Stimulated activated CD4-positive, alpha-beta T cell treated with anti-CD3 and anti-CD28 coated beads, TNF-alpha, amount 100 ng/mL, for 4 hours (primary cell): ENCODE measurements at regions not wholly inside any gene's neighbourhood (a gene's known extent, or its start where the extent isn't known, plus 50 kb on each side); places are given as distances from the start of the nearest gene placed in this dataset.

Experiments used
- DNase-seq, 3 experiments: peaks; one replicate each; pipeline ENCODE4 v3.0.0-alpha.2; 2020; ENCODE audit warnings: low read depth in 3 of 3

DNA sequence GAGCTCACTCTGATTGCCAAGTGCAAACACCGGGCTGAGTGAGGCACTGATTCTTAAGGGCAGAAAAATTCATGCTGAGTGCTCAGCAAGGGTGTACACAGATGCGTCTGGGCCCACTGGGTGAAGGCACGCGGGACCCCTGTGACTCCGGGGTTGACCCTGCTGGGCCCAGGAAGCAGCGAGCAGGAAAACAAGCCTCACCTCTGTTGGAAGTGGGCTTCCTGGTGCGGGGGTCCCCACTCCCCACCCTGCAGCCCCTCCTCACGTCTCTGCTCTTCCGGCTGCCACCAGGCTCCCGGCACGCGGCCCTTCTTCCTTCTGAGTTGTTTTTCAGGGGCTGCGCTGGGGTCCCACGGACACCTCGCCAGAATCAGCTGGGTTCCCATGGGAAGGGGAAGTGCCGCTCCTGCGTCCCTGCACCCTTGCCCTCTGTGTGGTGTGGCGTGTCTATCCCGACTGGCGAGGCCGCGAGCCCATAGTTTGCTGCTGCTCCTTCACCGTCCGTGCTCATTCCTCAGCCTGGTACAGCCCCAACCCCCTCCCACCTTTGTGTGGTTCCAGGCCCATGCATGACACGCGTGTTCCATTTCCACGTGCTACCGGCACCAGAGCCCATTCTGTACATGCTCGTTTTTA, 80.6 kb upstream of the BHLHE23 start:
- no peak for DNase-seq

DNA sequence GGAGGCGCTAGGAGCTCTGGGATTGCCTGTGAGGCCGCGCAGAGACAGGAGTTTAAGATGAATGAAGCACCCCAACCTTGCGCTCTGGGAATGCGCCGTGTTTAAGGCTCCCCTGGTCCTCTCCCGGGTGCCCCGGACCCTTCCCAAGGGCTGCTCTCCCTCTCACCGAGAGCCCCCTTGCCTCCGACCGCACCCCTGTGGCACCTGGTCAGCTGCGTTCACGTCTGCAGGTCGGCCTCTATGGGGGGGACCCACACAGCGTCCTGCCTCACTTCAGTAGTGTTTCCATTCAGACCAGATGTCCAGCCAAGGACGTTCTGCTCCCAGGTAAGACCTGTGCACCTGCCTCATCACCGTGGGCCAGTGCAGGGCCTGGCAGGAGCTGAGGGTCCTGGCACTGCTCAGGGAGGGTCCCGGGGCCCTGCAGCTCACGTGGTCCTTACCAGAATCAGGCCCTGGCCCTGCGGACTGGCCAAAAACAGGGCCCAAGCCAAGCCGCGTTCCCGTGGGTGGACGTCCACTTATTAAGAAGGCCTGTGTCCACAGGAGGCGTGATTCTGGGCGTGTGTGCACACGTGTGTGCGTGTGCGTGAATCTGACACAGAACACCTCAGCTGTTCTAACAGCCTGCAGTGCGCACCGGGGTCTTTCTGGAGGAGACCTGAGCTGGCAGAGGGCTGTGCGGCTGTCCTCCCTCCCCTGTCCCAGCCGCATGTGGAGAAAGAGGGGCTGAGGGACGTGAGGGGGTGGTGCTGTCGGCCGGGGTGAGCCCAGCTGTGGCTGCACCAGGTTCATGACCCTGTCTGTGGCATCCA, 79.9 kb upstream of the BHLHE23 start:
- DNase-seq = no peak

DNA sequence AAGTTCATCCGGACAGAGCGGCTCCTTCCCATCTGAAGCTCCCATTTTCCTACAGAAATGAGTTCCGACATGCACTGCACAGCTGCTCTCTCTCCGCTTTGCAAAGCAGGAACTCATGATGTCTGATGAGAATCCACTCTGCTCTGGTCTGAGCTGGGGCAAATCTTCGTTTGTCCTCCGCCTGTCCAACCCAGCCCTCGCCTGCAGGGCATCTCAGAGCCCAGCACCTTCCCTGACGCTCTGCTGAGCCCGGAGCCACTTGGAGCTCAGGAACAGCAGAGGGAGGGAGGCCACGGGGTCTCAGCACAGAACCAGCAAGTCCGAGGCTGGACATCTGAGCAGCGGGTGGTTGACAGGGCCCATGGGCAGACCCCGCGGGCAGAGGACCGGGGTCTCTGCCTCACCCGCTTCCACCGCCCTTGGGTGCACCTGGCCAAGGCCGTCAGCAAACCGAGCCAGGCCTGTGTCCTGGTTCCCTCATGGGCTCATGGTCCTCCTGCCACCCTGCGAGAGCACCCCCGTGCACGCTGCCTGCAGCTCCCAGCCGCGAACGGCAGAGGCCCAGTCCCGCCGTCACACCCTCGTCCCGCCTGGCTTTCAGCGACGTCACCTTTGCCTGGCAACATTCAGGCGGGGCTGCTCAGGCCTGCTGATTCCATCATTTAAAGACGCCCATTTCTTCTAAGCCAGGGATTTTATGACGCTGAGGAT, 78.5 kb upstream of the BHLHE23 start:
- no peak for DNase-seq

DNA sequence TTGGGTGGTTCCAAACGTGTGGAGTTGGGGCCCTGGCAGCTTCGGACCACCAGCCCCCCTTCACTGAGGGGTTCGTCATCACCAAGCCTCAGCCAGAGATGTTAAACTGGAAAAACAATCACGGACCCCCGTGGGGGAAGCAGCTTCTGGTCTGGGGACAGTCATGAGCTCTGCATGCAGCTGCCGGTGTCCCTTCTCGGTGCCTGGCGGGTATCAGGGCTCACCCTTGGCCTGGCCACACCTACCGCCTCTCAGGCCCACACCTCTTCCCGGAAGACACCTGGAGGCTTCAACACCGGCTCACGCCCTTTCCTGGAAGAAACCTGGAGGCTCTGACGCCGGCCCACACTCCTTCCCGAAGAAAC, 77.8 kb upstream of the BHLHE23 start:
- no peak for DNase-seq

DNA sequence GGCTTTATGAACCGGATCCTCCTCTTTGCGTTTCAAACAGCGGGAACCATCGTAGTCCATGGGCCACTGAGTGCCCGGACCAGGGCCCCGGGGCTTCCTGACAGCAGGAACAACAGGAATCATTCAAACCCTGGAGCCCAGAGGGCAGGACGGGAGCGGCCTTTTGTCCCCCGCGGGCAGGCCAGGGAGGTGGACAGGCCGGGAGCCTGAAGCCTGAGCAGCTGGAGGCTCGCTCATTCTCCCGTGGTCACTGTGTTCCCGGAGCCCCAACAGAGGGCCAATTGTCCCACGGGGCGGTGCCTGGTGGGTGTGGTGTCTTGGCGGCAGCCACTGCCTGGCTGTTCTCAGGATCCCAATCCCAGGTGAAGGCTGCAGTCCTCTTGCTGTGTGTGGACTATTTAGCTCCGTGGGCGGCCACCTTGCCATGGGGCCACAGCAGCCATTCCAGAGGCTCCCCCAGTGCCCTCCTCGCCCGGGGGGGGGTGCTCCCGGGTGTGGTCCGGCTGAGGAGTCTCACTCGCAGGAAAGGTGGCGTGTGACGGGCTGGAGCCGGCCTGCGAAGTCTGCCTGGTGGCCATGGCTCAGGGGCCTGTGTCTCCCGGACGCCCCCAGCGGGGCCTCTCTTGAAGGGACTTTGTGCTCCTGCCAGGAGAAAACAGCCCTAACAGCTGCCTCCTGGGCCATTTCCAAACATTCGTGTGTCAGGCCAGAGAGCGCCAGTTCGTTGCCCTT, 77.2 kb upstream of the BHLHE23 start:
- DNase-seq = no peak

DNA sequence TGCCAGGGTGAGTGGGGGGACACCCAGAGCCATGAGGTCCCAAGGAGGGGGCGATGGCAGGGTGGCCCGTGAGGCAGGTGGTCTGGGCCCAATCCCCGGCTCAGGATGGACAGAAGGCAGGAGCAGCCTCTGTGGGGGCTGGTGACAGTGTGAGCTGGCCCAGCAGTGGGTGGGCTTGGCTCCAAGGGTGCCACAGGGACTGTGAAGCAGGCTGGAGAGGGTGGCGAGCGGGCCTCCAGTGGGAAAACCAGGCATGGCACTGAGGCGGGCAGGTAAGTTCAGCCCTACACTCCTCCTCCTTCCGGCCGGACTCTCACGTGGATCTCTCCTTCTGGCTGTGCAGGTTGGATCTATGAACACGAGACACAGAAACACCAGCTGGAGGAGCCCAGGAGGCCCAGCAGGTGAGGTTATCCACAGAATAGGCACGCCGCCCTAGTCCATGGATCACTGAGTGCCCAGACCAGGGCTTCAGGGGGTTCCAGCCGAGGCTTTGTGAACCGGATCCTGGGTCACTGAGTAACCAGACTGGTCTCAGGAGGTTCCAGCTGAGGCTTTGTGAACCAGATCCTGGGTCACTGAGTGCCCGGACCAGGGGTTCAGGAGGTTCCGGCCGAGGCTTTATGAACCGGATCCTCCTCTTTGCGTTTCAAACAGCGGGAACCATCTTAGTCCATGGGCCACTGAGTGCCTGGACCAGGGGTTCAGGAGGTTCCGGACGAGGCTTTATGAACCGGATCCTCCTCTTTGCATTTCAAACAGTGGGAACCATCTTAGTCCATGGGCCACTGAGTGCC, 76.4 kb upstream of the BHLHE23 start:
- DNase-seq = no peak

DNA sequence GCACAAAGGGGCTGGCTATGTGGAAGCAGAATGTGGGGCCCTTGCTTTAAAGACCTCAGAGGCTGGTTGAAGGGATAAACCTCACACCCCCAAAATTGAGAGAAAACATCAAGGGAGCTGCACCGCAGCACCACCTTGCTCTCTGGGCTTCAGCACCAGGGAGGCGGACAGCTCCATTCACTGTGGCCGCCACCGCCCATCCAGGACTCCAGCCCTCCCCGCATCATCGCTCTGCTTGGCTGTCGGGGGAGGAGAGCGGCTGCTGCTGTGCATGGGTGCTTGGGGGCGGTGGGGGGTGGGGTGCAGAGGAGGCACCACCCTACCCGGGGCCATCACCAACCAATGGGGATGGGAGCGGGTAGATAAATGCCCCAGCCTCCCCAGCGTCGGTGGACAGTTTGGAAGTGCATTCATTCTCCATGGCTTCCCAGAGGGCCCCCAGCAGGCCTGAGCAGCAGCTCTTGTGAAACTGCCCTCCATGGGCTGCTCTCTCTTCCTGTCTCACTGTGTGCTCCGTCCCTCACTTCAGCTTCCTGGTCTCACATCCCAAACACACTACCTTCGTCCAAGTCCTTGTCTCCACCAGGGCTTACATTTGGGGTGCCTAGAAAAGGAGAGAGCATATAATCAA, 75.7 kb upstream of the BHLHE23 start:
- DNase-seq = no peak

DNA sequence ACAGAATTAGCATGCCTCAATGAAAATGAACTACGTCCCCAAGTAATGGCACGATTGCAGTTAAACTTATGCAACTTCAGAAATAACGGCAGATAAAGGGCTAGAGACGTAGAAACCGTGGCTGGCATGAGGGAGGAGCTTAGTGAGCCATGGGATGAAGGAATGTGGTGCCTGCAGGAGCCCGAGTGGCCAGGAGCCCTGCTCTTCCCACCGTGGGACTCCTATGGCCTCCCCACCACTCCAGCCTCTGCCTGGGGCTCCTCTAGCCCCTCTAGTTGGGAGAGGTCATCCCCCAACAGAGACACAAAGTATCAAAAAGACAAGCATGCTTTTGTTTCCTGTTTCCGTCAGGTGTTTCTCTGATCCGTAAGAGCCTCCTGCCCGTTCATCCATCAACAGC, 75.1 kb upstream of the BHLHE23 start:
- DNase-seq = no peak

DNA sequence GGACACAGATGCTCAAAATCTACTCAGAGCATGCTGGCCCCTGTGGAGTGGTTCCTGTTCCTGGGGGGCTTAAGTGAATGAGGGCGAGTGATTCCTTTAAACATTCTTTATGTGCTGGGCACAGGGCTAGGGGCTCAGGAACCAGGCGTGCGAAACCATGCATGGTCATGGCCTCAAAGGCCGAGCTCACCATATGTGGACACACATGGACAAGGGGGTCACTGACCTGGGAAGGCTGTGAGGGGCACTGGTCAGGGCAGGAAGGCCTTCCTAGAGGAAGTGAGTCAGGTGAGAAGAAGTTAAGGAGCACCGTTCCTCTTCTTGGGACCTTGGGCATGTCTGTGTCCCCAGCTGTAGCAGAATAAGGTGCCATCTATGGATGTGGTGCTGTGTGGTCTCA, 74.6 kb upstream of the BHLHE23 start:
- no peak for DNase-seq

DNA sequence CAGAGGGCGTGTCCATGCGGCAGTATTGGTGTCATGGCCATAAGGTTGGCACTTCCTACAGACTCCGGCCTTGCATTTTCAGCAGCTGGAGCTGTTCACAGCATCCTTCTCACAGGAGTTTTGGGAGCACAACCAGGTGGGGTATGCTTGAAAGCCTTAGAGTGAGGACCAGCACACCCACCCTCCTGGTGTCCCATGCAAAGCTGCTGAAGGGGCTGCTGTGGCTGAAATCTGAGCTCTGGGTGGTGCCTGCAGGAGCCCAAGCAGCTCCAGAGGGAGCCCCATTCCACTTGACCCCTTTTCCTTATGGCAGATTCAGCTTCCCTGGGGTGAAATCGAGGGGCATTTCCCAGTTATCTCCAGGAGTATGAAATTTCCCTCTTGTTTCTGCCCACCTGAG, 74.0 kb upstream of the BHLHE23 start:
- no peak for DNase-seq

DNA sequence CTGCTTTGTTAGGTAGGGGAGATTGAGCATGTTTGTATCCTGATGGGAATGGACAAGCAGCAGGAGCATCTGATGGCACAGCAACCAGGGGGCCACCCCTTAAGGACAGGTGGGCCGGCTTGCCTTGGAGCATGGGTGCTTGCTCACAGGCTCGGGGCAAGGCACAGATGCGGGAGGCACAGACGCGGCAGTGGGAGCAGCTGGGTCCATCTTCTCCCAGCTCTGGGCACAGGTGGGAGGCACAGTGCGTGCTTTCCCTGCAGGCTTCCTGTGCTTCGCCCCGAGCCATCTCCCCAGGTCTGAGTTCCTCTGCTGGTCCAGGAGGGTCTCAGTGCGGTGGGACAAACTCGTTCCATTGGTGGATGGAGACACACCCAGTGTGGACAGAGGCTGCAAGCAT, 73.6 kb upstream of the BHLHE23 start:
- DNase-seq = no peak

DNA sequence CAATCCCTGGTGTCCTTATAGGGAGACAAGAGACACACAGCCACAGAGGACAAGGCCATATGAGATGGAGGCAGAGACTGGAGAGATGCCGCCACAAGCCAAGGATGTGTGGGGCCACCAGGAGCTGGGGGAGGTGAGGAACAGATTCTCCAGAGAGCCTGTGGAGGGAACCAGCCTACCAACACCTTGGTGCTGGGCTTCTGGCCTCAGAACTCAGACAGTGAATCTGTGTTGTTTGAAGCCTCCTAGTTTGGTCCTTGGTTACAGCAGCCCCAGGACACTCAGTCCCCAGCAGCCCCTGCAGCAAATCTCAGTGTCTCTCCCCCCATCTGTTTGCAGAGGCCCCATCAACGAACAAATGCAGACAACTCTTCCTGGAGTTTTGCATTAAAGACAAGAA, 73.2 kb upstream of the BHLHE23 start:
- DNase-seq = no peak

DNA sequence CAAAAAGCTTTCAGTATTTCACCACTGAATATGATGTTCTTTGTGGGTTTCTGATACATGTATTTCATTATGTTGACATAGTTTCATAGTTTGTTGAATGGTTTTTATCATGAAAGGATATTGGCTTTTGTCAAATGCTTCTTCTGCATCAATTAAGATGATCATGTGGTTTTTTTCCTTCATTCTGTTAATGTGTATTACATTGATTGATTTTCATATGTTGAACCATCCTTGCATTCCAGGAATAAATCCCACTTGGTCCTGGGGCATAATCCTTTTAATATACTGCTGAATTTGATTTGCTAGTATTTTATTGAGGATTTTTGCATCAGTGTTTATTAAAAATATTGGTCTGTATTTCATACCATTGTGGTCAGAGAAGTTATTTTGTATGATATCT, 70.9 kb upstream of the BHLHE23 start:
- no peak for DNase-seq

DNA sequence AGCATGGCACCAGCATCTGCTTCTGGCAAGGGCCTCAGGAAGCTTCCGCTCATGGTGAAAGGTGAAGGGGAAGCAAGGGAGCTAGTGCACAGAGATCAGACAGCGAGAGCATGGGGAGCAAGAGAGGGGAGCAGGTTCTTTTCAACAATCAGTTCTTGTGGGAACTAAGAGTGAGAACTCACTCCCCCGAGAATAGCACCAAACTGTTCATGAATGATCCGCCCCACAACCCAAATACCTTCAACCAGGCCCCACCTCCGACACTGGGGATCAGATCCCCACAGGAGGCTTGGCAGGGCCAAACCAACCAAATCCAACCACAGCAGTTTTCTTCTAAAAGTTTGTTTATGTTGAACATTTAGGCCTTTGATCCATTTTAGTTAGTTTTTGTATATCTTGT, 69.7 kb upstream of the BHLHE23 start:
- no peak for DNase-seq

DNA sequence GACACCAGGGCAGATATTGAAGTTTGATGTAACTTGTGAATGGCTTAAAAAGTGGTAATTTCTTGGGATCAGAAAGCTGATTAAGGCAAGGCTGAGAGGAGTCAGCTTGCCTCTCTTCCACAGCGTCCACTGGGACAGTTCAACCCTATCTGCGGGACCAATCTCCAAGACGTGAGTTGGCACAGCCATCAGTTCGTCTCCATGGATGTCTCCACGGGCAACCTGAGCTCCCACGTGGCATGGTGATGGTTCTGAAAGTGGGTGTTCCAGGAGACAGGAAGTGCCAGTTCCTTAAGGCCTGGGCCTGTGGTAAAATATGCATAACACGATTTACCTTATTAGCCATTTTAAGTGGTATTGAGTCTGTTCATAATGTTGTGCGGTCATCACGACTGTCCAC, 67.9 kb upstream of the BHLHE23 start:
- DNase-seq = no peak

DNA sequence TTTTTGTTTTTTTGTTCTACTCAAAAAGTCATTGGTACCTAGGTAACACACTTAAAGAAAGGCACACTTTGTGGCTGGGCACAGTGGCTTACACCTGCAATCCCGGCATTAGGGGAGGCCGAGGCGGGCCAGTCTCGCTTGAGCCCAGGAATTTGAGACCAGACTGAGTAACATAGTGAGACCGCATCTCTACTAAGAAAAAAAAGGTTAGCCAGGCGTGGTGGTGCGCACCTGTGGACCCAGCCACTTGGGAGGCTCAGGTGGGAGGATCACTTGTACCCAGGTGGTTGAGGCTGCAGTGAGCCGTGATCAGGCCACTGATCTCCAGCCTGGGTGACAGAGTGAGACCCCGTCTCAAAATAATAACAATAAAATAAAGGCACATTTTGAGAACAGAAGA, 67.4 kb upstream of the BHLHE23 start:
- DNase-seq = no peak

DNA sequence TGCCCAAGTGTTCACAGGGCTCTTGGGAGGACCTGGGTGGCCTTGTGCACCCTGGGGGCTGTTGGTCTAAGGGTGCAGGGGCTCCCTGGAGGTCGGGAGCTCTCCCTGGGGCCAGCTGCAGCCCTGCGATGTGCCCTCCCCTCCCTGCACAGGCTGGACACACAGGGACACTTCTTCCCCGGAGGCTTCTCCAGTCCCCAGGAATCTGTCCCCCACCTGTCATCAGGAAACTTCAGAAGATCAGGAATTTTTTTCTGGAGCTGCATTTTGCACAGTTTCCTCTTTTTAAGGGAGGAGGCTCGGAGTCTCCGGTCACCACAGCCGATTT, 66.9 kb upstream of the BHLHE23 start:
- no peak for DNase-seq

DNA sequence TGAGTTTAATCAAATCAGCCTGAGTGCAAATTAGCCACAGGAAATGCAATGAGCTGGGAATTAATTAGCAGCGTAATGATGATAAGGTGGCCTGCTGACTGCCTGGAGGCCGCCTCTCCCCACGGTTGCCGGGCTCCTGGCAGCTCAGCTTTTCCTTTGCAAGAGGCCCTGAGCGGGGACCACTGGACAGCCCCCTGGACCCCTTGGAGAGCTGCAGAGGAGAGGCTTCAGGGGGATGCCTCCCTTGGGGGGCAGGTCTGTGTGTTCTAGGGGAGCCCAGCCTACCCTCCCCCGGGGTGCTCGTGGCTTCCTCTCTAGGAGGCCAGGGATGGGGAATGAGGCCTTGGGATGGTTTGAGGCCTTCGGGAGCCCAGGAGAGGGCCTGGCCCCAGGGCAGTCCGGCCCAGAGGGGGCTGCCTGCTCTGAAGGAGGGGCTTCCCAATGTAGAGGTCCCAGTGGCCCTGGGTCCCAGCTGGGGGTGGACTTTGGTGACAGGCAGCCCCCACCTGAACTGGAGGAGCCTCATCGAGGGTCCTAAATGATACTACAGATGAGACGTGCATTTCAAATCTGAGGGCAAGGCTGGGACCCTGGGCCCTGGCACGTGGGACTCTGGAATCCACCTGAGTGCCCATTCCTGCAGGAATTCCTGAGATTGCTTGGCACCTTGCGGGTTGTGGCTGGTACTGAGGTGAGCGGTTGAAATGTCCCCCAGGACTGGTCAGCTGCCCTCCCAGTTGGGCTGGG, 66.4 kb upstream of the BHLHE23 start:
- DNase-seq = no peak

DNA sequence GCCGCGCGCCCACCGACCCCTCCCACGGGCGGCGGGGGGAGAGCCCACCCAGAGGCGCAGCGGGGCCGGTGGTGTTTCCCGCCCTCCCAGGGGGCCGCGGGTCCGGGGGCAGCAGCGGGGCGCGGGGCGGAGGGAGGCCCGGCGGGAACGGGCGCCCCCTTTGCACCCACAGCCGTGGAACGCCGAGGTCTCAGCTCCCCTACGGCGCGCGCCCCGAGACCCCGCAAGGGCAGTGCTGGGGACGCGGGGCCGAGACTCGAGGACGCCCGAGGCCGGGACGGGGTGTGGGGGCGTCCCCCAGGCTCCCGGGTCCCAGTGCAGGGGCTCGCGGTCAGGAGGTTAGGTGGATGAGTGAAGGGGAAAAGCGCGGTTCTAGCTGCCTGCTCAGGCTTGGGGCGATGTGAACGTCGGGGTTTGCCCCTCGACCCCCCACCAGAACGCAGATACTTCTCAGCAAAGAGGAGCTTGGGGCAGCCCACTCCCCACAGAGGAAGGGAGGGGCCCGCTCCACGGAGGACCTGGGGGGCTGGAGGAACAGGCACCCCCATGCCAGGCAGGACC, 65.5 kb upstream of the BHLHE23 start:
- no peak for DNase-seq

DNA sequence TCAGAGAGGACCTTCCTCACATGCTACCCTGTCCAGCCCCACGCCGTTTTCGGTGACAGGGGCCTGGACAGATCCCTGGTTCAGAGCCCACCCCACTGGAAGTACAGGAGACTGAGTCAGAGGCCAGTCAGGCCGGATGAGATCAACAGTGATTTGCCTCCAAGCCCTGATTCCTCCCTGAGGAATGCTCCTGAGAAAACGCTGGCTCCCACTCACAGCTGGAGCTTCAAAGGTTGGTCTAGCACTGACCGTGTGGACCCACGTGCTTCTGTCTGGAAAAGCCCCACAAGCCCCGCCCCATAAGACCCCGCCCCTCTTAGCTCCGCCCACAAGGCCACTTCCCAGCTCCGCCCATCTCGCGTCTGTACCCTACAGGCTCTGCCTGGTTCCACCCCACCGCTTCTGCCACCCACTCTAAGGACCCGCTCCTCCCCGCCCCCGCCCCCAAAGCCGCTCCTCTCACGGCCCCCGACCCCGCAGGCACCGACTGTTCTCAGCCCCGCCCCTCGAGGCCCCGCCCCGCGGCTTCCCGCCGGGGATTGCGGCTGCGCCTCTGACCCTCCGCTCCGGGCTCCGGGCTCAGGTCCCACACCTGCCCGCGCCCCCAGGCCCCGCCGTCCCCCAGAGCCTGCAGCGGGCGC, 64.9 kb upstream of the BHLHE23 start:
- peak in 2 of 3 experiments; percentile 9 to 24 for DNase-seq
